H1 (cell line): ENCODE measurements at regions not wholly inside any gene's neighbourhood (a gene's known extent, or its start where the extent isn't known, plus 50 kb on each side); places are given as distances from the start of the nearest gene placed in this dataset.

Experiments
- CTCF ChIA-PET: fragments of 300-600 bp; sonication (Branson Sonifier 250); formaldehyde crosslinking; loops from one replicate; lab custom pipeline; 2021; ENCODE audit not compliant: partially characterized antibody; lab: Charles Lee
- POLR2A ChIA-PET: fragments of 300-600 bp; sonication (Branson Sonifier 250); formaldehyde crosslinking; loops from one replicate; lab custom pipeline; 2021; ENCODE audit warnings: inconsistent platforms; ENCODE audit not compliant: partially characterized antibody; lab: Charles Lee
- DNase-seq, 2 experiments: peaks; one replicate each; pipeline versions ENCODE4 v3.0.0 to v3.0.0-alpha.2; 2010 to 2022; ENCODE audit warnings: low spot score in 2 of 2, low read depth in 1 of 2, mixed read lengths in 1 of 2
- FAIRE-seq: peaks from 2 replicates; lab custom pipeline; 2011; peaks lifted over from hg19 to GRCh38; lab: Jason Lieb, UNC
- H2AFZ ChIP-seq: 2 replicates; pipeline ENCODE4 v1.8.1; 2012; ENCODE audit warnings: low read length, inconsistent platforms
- H2AK5ac ChIP-seq: 2 replicates; pipeline ENCODE4 v1.6.1; 2013; ENCODE audit warnings: low read depth, low read length
- H2BK120ac ChIP-seq: replicated peaks from 2 replicates; pipeline ENCODE3; 2013; ENCODE audit warnings: low read depth, low read length, inconsistent platforms
- H2BK12ac ChIP-seq: 2 replicates; pipeline ENCODE4 v1.6.1; 2013; ENCODE audit warnings: low read depth, low read length
- H2BK15ac ChIP-seq: 2 replicates; pipeline ENCODE4 v1.6.1; 2013; ENCODE audit warnings: low read length
- H2BK20ac ChIP-seq: 2 replicates; pipeline ENCODE4 v1.6.1; 2013; ENCODE audit warnings: low read length
- H2BK5ac ChIP-seq: 2 replicates; pipeline ENCODE4 v1.6.1; 2013; ENCODE audit warnings: low read depth, low read length
- H3K14ac ChIP-seq: 2 replicates; pipeline ENCODE4 v1.6.1; 2013; ENCODE audit warnings: inconsistent platforms; ENCODE audit not compliant: insufficient read length
- H3K18ac ChIP-seq: 2 replicates; pipeline ENCODE4 v1.6.1; 2013; ENCODE audit warnings: low read length; ENCODE audit errors: extremely low read depth
- H3K23ac ChIP-seq: 2 replicates; pipeline ENCODE4 v1.6.1; 2013; ENCODE audit warnings: inconsistent platforms; ENCODE audit not compliant: insufficient read length
- H3K23me2 ChIP-seq: 2 replicates; pipeline ENCODE4 v1.6.1; 2013; ENCODE audit warnings: low read depth, low read length
- H3K27ac ChIP-seq: 2 replicates; pipeline ENCODE4 v1.6.1; 2011; ENCODE audit warnings: low read depth, low read length, inconsistent platforms
- H3K27me3 ChIP-seq, 4 experiments: replicated peaks in 1 of 4; 1 replicate in 1 of 4; 2 replicates in 3 of 4; pipeline versions ENCODE4 v1.6.1 to v1.8.1; 2011 to 2013; ENCODE audit warnings: low read length in 3 of 4, mild to moderate bottlenecking in 3 of 4, inconsistent platforms in 2 of 4, mixed read lengths in 2 of 4, moderate library complexity in 1 of 4; ENCODE audit not compliant: control insufficient read depth in 3 of 4, insufficient read depth in 3 of 4; ENCODE audit errors: extremely low read depth in 1 of 4
- H3K36me3 ChIP-seq, 4 experiments: 2 replicates each; pipeline versions ENCODE4 v1.6.1 to v1.8.1; 2011 to 2013; ENCODE audit warnings: mild to moderate bottlenecking in 4 of 4, low read length in 3 of 4, moderate library complexity in 2 of 4, control low read depth in 1 of 4, inconsistent platforms in 1 of 4; ENCODE audit not compliant: insufficient read depth in 4 of 4, control insufficient read depth in 2 of 4
- H3K4ac ChIP-seq: replicated peaks from 2 replicates; pipeline ENCODE3; 2013; ENCODE audit warnings: low read length, low read depth, mixed read lengths, inconsistent platforms; ENCODE audit not compliant: insufficient read length
- H3K4me1 ChIP-seq, 4 experiments: replicated peaks in 1 of 4; 1 replicate in 1 of 4; 2 replicates in 3 of 4; pipeline versions ENCODE4 v1.6.1 to v1.8.1; 2011 to 2013; ENCODE audit warnings: low read length in 3 of 4, inconsistent platforms in 2 of 4, mixed read lengths in 1 of 4; ENCODE audit not compliant: insufficient read depth in 4 of 4, control insufficient read depth in 3 of 4
- H3K4me2 ChIP-seq, 2 experiments: 2 replicates each; pipeline versions ENCODE4 v1.6.1 to v1.8.1; 2011 to 2013; ENCODE audit warnings: low read depth in 2 of 2, low read length in 2 of 2, control low read depth in 1 of 2, inconsistent platforms in 1 of 2, mild to moderate bottlenecking in 1 of 2; ENCODE audit not compliant: insufficient read depth in 1 of 2
- H3K4me3 ChIP-seq, 4 experiments: fragments of 200-600, 300-600 bp in 1 of 4; sonication (generic), shearing (Covaris generic), sonication (Bioruptor Twin) in 1 of 4; 2 replicates each; pipeline versions ENCODE4 v1.5.1 to v1.8.1; 2011 to 2016; ENCODE audit warnings: low read length in 4 of 4, low read depth in 3 of 4, control low read depth in 2 of 4, inconsistent platforms in 2 of 4, mild to moderate bottlenecking in 2 of 4, mixed read lengths in 1 of 4, moderate library complexity in 1 of 4; ENCODE audit not compliant: insufficient read depth in 2 of 4; ENCODE audit errors: extremely low read depth in 1 of 4
- H3K56ac ChIP-seq: replicated peaks from 2 replicates; pipeline ENCODE3; 2013; ENCODE audit warnings: low read depth, mild to moderate bottlenecking, mixed read lengths, low read length, inconsistent platforms; ENCODE audit not compliant: insufficient read length
- H3K79me1 ChIP-seq: 2 replicates; pipeline ENCODE4 v1.6.1; 2013; ENCODE audit warnings: low read depth, low read length, control low read depth
- H3K79me2 ChIP-seq, 2 experiments: 2 replicates each; pipeline versions ENCODE4 v1.6.1 to v1.8.1; 2012 to 2013; ENCODE audit warnings: low read length in 2 of 2, mild to moderate bottlenecking in 2 of 2, inconsistent platforms in 1 of 2; ENCODE audit not compliant: insufficient read depth in 2 of 2, control insufficient read depth in 1 of 2
- H3K9ac ChIP-seq, 4 experiments: replicated peaks in 1 of 4; 1 replicate in 1 of 4; 2 replicates in 3 of 4; pipeline versions ENCODE4 v1.6.1 to v1.8.1; 2011 to 2013; ENCODE audit warnings: low read depth in 3 of 4, low read length in 3 of 4, control low read depth in 2 of 4, mild to moderate bottlenecking in 2 of 4, moderate library complexity in 2 of 4, inconsistent platforms in 1 of 4; ENCODE audit errors: extremely low read depth in 1 of 4
- H3K9me3 ChIP-seq, 2 experiments: 2 replicates each; pipeline versions ENCODE4 v1.6.1 to v1.8.1; 2012 to 2013; ENCODE audit warnings: mild to moderate bottlenecking in 2 of 2, moderate library complexity in 2 of 2, control low read depth in 1 of 2, inconsistent platforms in 1 of 2, low read depth in 1 of 2, low read length in 1 of 2, mixed read lengths in 1 of 2; ENCODE audit not compliant: insufficient read depth in 2 of 2
- H4K20me1 ChIP-seq, 2 experiments: replicated peaks in 1 of 2; 2 replicates each; pipeline versions ENCODE3 to v1.8.1; 2011 to 2013; ENCODE audit warnings: inconsistent platforms in 2 of 2, low read length in 2 of 2, mild to moderate bottlenecking in 1 of 2; ENCODE audit not compliant: insufficient read depth in 2 of 2, control insufficient read depth in 1 of 2
- H4K5ac ChIP-seq: 2 replicates; pipeline ENCODE4 v1.6.1; 2013; ENCODE audit warnings: low read length, low read depth, mixed read lengths, inconsistent platforms; ENCODE audit not compliant: insufficient read length
- H4K8ac ChIP-seq: 2 replicates; pipeline ENCODE4 v1.8.0; 2013; ENCODE audit warnings: mild to moderate bottlenecking, moderate library complexity, low read length, inconsistent platforms; ENCODE audit not compliant: insufficient read depth; ENCODE audit errors: extremely low read depth
- H4K91ac ChIP-seq: replicated peaks from 2 replicates; pipeline ENCODE3; 2013; ENCODE audit warnings: low read length, mixed read lengths, inconsistent platforms; ENCODE audit not compliant: insufficient read length
- BCL11A ChIP-seq, 2 experiments: IDR thresholded peaks; one replicate each; pipeline ENCODE4 v1.6.1; 2011; ENCODE audit warnings: low read depth in 2 of 2, low read length in 2 of 2, mild to moderate bottlenecking in 2 of 2
- CBX5 ChIP-seq: fragments of 300-800, 300-1000 bp; sonication (generic); IDR thresholded peaks from 2 replicates; pipeline ENCODE4 v1.7.1; 2016; ENCODE audit warnings: antibody characterized with exemption, low read length, low read depth
- RBBP5 ChIP-seq: IDR thresholded peaks from 2 replicates; pipeline ENCODE4 v1.7.1; 2012; ENCODE audit warnings: low read depth, mild to moderate bottlenecking, inconsistent platforms, low read length, moderate library complexity, borderline replicate concordance
- SP1 ChIP-seq: IDR thresholded peaks from 2 replicates; pipeline ENCODE4 v1.6.1; 2011; ENCODE audit warnings: low read depth, low read length
- SP2 ChIP-seq: IDR thresholded peaks from 2 replicates; pipeline ENCODE4 v1.6.1; 2012; ENCODE audit warnings: mild to moderate bottlenecking, low read length, inconsistent platforms

DNA sequence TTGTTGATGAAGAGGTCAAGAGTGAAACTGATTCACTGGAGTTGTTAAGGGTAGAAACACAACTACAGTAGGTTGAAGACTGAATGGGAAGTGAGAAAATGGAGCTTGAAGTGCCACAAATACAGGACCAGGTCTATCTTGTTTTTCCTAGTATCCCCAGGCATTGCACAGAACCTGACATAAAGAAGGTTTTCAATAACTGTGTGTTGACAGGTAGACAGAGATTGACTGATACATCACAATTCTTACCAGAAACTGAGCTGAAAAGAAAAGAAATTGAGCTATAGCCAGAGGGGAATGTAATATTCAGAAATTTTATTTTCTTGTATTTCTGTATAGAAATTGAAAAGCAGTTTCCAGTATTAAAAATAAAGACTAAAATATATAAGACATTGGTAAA is 767.7 kb downstream of the PCDH17 start:
- DNase-seq = no peak
- H3K4me1 ChIP-seq = peaks cover 0 to 3% (median 0%) of the 10 kb centered on the region in 4 experiments; a peak in 1 of 7 replicates
- no peak overlapping the region for H3K9ac ChIP-seq
- CTCF ChIA-PET = interaction anchor here (1.1 kb wide), 1 partner anchor 1281 kb away, joined by 3 read pairs; no protein-coding TSS in a partner anchor
- no peak overlapping the region for H3K23ac ChIP-seq
- no peaks in the 10 kb centered on the region for H4K20me1 ChIP-seq
- no peak for FAIRE-seq
- no peaks in the 10 kb centered on the region for H3K79me2 ChIP-seq
- H3K23me2 ChIP-seq = no peaks in the 10 kb centered on the region; the same call in 1 of the 2 replicates
- H3K27me3 ChIP-seq = no peaks in the 10 kb centered on the region
- TF ChIP-seq SP2 = no peak
- no peak for TF ChIP-seq CBX5
- no peak for TF ChIP-seq SP1
- TF ChIP-seq BCL11A (IDR thresholded peaks at IDR 0.05; ENCODE audit: low read depth in 2 of 2, low read length in 2 of 2) = no peak
- no peak for TF ChIP-seq RBBP5
- TF ChIP-seq, all 59 proteins: peak for 0
- Histone ChIP-seq H2AK5ac (no peak overlapping the region), H2AFZ (no peak overlapping the region), H3K4ac (no peak overlapping the region), H3K4me3 (no peak overlapping the region), H3K18ac (no peak overlapping the region), H2BK15ac (no peak overlapping the region), H3K36me3 (no peaks in the 10 kb centered on the region), H3K27ac (no peak overlapping the region), H4K8ac (no peak overlapping the region), H2BK120ac (no peak overlapping the region), H3K14ac (no peak overlapping the region), H2BK12ac (no peak overlapping the region), H3K56ac (no peak overlapping the region), H2BK5ac (no peak overlapping the region), H4K91ac (no peak overlapping the region), H3K79me1 (no peaks in the 10 kb centered on the region), H2BK20ac (no peak overlapping the region), H4K5ac (no peak overlapping the region), H3K4me2 (no peak overlapping the region), H3K9me3 (no peaks in the 10 kb centered on the region)
- POLR2A ChIA-PET = no interaction called here
